Upper lobe of left lung (tissue), 6 donors: ENCODE measurements at regions not wholly inside any gene's neighbourhood (a gene's known extent, or its start where the extent isn't known, plus 50 kb on each side); places are given as distances from the start of the nearest gene placed in this dataset.

Source experiments
- ATAC-seq, 2 donors: fragments of 200-7000 bp; cut with Tn5 transposase; one replicate each; pipeline ENCODE4 v1.9.1; 2022; ENCODE audit warnings: mild to moderate bottlenecking in 2 of 2, moderate library complexity in 2 of 2; ENCODE audit not compliant: low FRiP score in 2 of 2
- DNase-seq, 2 donors: peaks; one replicate each; pipeline ENCODE4 v3.0.0-alpha.2; 2019 to 2020
- H3K27ac ChIP-seq, 4 donors: fragments of 200-600 bp; sonication (generic); one replicate each; pipeline ENCODE4 v1.5.1; 2016 to 2019
- H3K27me3 ChIP-seq, 4 donors: fragments of 200-600 bp; sonication (generic); one replicate each; pipeline ENCODE4 v1.5.1; 2017 to 2019
- H3K36me3 ChIP-seq, 4 donors: fragments of 200-600 bp; sonication (generic); one replicate each; pipeline ENCODE4 v1.5.1; 2016 to 2019
- H3K4me1 ChIP-seq, 4 donors: fragments of 200-600 bp; sonication (generic); one replicate each; pipeline ENCODE4 v1.5.1; 2018 to 2019
- H3K4me3 ChIP-seq, 4 donors: fragments of 200-600 bp; sonication (generic); one replicate each; pipeline ENCODE4 v1.5.1; 2017 to 2019; ENCODE audit warnings: mild to moderate bottlenecking in 2 of 4, moderate library complexity in 1 of 4
- H3K9me3 ChIP-seq, 4 donors: fragments of 200-600 bp; sonication (generic); one replicate each; pipeline ENCODE4 v1.5.1; 2018 to 2019
- CTCF ChIP-seq, 6 experiments: fragments of 450-650 bp in 4 of 6; fragments of 200-600 bp in 2 of 6; sonication (generic) in 2 of 6; IDR thresholded peaks; one replicate each; pipeline ENCODE4 v1.5.1; 2016 to 2019; ENCODE audit warnings: antibody characterized with exemption in 6 of 6
- EP300 ChIP-seq, 4 donors: sonication (generic); formaldehyde crosslinking; IDR thresholded peaks; one replicate each; pipeline ENCODE4 v1.5.1; 2017; ENCODE audit warnings: antibody characterized with exemption in 4 of 4, control low read depth in 2 of 4
- POLR2A ChIP-seq, 4 donors: fragments of 450-650 bp; IDR thresholded peaks; one replicate each; pipeline ENCODE4 v1.5.1; 2016 to 2017; ENCODE audit warnings: antibody characterized with exemption in 4 of 4, mild to moderate bottlenecking in 2 of 4
- POLR2AphosphoS5 ChIP-seq, 2 donors: sonication (generic); formaldehyde crosslinking; IDR thresholded peaks; one replicate each; pipeline ENCODE4 v1.5.1; 2017; ENCODE audit warnings: antibody characterized with exemption in 2 of 2
- WGBS, 2 donors: methylation state at CpG; one replicate each; pipeline ENCODE4 v1.1.5; 2017 to 2018; 5-methylcytosine and 5-hydroxymethylcytosine counted together
- donor health status: DM: no; HTN: no; CAD: no; lungs with moderate emphysema.
- donor health status: DM: no; HTN: yes; CAD: no; lungs with severe emphysema.

DNA sequence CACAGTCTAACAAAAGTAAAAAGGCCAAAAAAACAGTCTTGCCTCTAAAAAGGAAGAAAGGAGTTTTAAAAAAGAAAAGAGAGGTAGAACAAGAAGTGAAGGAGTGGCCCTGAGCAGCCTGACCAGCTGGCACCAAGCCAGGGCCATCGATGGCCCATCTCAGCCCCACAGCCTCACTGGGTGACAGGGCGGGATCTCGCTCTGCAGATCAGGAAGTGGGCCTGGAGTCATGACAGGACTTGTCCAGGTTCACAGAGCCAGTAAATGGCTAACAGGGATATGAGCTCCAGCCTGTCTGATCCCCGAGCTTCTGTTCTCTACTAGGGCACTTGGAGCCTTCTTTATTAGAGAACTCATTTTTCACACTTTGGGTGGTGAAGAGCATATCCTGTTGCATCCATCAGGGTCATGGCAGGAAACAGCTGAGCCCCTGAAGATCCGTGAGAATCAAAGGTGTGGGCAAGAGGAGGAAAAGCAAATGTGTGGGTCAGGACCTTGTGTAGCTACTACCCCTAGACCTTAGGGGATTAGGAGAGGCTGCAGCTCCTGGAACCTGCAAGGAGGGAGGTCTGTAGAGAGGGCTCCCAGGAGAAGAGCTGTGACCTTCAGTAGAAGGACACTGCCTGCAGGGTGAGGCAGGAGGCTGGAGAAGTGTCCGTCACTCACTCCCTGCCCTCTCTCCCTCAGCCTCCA lies 299.0 kb upstream of the MSX2 start:
- Histone ChIP-seq H3K27me3 (no peaks in the 10 kb centered on the region), H3K9me3 (no peaks in the 10 kb centered on the region), H3K36me3 (no peaks in the 10 kb centered on the region), H3K4me3 (no peak overlapping the region), H3K4me1 (no peaks in the 10 kb centered on the region), H3K27ac (no peak overlapping the region)
- WGBS, 2 donors, result 34 to 41% methylated on average over 5 to 6 of the region's 6 CpGs
- DNase-seq, result peak in 1 of 2 donors; percentile 25
- ATAC-seq, result no peak
- TF ChIP-seq EP300 (IDR thresholded peaks at IDR 0.05) (no peak), CTCF (IDR thresholded peaks at IDR 0.05) (no peak), POLR2AphosphoS5 (IDR thresholded peaks at IDR 0.05) (no peak), POLR2A (IDR thresholded peaks at IDR 0.05) (no peak)

DNA sequence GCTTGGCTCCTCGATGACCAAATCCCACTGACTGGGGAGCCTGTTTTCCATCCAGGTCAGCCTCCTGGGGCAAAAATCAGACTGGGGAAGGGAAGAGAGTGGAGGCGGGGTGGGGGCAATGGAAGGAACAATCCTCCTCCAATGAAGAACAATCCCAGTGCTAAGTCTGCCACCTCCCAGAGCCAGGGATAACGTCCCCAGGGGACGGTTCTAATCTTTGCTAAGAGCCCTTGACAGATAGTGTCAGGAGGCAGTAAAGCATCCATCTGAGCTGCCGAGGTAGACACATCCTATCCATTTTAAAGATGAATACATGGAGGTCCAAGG lies 298.5 kb upstream of the MSX2 start:
- Histone ChIP-seq H3K4me3 (no peak overlapping the region), H3K9me3 (no peaks in the 10 kb centered on the region), H3K27ac (no peak overlapping the region), H3K4me1 (no peaks in the 10 kb centered on the region), H3K27me3 (no peaks in the 10 kb centered on the region), H3K36me3 (no peaks in the 10 kb centered on the region)
- no peak for DNase-seq
- ATAC-seq, result no peak
- TF ChIP-seq CTCF (IDR thresholded peaks at IDR 0.05), result no peak
- no peak for TF ChIP-seq POLR2A (IDR thresholded peaks at IDR 0.05)
- TF ChIP-seq EP300 (IDR thresholded peaks at IDR 0.05), result no peak
- TF ChIP-seq POLR2AphosphoS5 (IDR thresholded peaks at IDR 0.05), result no peak
- 34 to 42% methylated on average over 5 of the region's 5 CpGs for WGBS, 2 donors

DNA sequence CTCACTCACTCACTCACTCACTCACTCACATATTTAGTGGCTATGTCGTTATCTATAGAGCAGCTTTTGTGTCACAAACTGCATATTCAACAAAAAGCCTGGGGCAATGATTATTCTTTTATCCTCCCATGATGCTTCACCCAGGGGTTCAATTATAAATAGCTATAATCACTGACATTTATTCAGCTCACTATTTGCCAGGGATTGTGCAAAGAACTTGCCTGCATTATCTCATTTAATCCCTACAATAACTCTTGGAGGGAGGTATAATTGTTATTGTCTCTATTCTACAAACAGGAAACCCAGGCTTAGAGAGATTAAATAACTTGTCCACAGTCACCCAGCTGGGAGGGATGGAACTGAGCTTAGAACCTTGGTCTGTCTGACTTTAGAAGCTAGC lies 298.0 kb upstream of the MSX2 start:
- 70 to 71% methylated on average over 1 of the region's 1 CpG for WGBS, 2 donors
- Histone ChIP-seq H3K4me1 (no peaks in the 10 kb centered on the region), H3K36me3 (no peaks in the 10 kb centered on the region), H3K4me3 (no peak overlapping the region), H3K9me3 (no peaks in the 10 kb centered on the region), H3K27ac (no peak overlapping the region), H3K27me3 (no peaks in the 10 kb centered on the region)
- ATAC-seq, result no peak
- TF ChIP-seq CTCF (IDR thresholded peaks at IDR 0.05), result no peak
- no peak for TF ChIP-seq POLR2AphosphoS5 (IDR thresholded peaks at IDR 0.05)
- no peak for TF ChIP-seq POLR2A (IDR thresholded peaks at IDR 0.05)
- TF ChIP-seq EP300 (IDR thresholded peaks at IDR 0.05), result no peak
- DNase-seq, result no peak

DNA sequence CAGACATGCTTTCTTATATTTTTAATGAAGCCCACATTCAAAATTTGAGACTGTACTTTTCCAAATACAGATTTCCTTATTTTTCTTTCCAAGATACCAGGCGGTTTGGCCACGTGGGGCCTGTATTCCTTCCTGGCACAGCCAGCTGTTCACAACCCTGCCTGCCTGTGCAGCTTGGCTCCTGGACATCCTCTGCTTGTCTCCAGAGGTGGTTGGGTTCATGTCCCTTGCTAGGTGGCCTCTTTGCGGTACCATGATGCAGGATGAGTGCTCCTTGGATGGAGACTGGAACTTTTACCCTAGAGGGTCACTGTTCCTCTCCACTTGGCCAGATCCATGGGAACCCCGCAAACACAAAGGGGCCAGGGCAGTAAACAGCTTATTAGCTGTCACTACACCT lies 297.5 kb upstream of the MSX2 start:
- no peak for ATAC-seq
- Histone ChIP-seq H3K27me3 (no peaks in the 10 kb centered on the region), H3K36me3 (no peaks in the 10 kb centered on the region), H3K9me3 (no peaks in the 10 kb centered on the region), H3K4me3 (no peak overlapping the region), H3K4me1 (no peaks in the 10 kb centered on the region), H3K27ac (no peak overlapping the region)
- TF ChIP-seq EP300 (IDR thresholded peaks at IDR 0.05), result no peak
- TF ChIP-seq CTCF (IDR thresholded peaks at IDR 0.05), result no peak
- no peak for TF ChIP-seq POLR2A (IDR thresholded peaks at IDR 0.05)
- no peak for DNase-seq
- WGBS, 2 donors, result 70 to 82% methylated on average over 2 to 4 of the region's 4 CpGs

- WGBS, 2 donors, result 77 to 84% methylated on average over 4 to 5 of the region's 5 CpGs
- DNase-seq (no peak), ATAC-seq (no peak)
Observed at GRCh38 chr5:174427304-174427703, 297.1 kb upstream of the MSX2 start.

More at GRCh38 chr5:174427304-174427703, 297.1 kb upstream of the MSX2 start:
- Histone ChIP-seq H3K27me3 (no peaks in the 10 kb centered on the region), H3K9me3 (no peaks in the 10 kb centered on the region), H3K36me3 (no peaks in the 10 kb centered on the region), H3K4me1 (no peaks in the 10 kb centered on the region), H3K4me3 (no peak overlapping the region), H3K27ac (no peak overlapping the region)
- no peak for TF ChIP-seq POLR2AphosphoS5 (IDR thresholded peaks at IDR 0.05)
- TF ChIP-seq POLR2A (IDR thresholded peaks at IDR 0.05), result no peak
- TF ChIP-seq EP300 (IDR thresholded peaks at IDR 0.05), result no peak
- TF ChIP-seq CTCF (IDR thresholded peaks at IDR 0.05), result no peak
